Stimulated activated CD4-positive, alpha-beta T cell treated with anti-CD3 and anti-CD28 coated beads, Interleukin-15, amount 100 ng/mL, for 24 hours (primary cell): ENCODE measurements at regions not wholly inside any gene's neighbourhood (a gene's known extent, or its start where the extent isn't known, plus 50 kb on each side); places are given as distances from the start of the nearest gene placed in this dataset.

Experiments
- DNase-seq: peaks from one replicate; pipeline ENCODE4 v3.0.0-alpha.2; 2020

DNA sequence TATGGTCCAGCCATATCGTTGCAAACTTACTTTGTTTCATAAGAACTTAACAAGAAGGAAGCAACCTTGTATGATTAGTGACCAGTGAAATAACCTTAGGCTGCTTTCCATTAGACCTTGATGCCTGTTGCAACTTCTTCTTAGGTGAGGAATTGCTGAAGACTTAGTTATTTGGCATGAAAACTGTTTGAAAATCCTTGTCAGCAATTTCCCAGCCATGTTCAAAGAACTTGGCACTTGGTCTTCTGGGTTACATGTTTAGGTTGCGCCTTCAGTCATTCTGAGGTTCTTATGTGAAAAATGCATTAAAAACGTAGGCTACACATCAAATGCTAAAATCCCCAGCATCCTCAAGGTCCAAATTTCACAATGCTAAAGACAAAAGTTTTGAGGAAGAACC lies 232.0 kb upstream of the CEP162 start:
- no peak for DNase-seq

- no peak for DNase-seq
Measured at GRCh38 chr6:84458271-84458670, 230.8 kb upstream of the CEP162 start.

DNA sequence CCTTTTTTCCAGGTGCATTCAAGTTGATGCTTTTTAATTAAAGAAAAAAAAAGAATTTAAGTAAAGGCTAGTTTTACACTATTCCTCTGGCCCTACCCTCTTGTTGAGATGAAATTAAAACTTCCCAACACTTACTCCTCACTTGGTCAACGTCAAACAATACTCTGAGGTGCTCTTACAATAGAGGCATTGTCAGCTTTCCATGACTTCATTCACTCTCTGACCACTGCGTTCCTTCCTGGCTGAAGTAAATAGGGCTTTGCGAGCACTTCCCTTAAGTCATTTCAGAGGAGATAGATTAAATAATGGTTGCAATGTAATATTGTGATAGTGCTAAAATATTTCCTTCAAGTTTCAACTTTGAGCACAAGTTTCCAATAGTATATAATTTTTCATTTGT lies 229.8 kb upstream of the CEP162 start:
- DNase-seq = no peak

GRCh38 chr6:84456803-84457202 lies 229.4 kb upstream of the CEP162 start:
- no peak for DNase-seq

DNA sequence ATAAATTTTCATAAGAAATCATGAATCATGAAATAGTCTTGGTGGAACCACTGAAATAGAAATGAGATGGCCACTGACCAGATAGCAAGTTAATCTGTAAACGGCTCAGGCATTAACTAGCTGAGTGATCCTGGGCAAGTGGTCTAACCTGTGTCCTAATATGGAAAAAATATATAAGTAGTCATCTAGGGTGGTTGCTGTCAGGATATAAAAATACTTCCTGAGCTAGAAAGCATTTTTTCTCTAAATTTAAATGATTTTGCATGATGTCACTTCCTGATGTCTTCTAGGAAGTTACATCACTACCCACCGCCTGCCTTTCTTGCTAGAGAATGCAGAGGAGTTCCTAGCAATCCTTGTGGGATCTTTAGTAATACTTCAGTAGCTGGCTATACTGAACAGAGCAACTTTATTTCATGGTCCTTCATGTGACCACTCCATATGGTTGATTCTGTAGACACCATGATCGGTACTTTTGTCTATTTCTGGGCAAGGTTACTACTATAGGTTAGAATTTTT lies 228.1 kb upstream of the CEP162 start:
- DNase-seq = no peak

GRCh38 chr6:84453499-84453898 lies 226.1 kb upstream of the CEP162 start:
- no peak for DNase-seq

GRCh38 chr6:84450018-84450417 lies 222.6 kb upstream of the CEP162 start:
- no peak for DNase-seq

DNA sequence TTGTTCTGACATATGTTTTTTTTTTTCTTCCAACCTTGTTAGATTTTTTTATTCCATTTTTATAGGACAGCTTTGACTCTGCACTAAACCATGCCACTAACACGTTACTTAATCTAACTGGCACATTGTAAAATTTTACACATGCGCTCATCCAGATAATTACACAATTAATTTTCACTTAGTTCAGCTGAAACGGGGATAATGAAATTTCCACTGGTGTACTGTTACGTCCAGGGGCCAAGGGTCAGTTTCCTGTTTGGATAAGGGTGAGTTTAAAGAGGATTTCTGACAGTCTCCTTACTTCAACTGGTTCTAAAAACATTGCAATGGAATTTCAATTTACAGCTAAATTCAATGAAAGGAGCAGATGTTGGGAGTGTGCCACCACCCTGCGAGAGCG lies 221.8 kb upstream of the CEP162 start:
- no peak for DNase-seq

DNA sequence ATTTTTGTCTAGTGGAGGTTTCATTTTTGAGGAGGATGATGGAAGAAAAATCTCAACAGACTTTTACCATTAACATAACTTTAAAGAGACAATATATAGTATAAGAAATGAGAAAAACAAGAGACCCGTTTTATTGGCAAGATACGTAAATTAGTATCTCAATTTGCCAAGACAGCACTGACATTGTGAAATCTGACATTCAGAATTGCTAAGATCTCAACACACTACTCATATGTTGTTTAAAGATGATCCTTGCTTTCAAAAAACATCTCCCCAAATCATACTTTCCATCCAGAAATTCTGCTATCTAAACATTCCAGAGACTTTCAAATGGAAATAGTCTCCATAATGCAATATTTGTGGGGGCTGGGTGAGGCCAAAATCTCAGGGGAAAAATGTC lies 220.9 kb upstream of the CEP162 start:
- no peak for DNase-seq

DNA sequence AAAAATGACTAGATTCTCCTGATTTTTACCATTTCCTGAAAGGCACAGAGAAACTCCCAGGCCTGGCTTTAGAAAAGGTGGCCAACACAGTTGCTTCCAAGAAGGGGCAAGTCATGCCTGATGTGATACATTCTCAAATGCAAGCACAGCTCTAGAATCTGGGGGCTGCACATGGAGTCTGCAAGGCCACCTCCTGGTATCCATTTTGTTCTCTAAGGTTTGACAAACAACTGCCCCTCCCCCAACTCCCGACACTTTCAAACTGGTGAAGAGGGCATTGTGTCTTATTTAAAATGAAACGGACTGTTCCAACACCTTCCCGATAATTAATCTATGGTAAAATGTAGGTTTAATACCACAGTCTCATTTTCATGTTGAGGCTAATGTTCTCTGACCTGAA lies 220.2 kb upstream of the CEP162 start:
- DNase-seq = no peak

GRCh38 chr6:84445068-84445467 lies 217.6 kb upstream of the CEP162 start:
- DNase-seq = no peak

DNA sequence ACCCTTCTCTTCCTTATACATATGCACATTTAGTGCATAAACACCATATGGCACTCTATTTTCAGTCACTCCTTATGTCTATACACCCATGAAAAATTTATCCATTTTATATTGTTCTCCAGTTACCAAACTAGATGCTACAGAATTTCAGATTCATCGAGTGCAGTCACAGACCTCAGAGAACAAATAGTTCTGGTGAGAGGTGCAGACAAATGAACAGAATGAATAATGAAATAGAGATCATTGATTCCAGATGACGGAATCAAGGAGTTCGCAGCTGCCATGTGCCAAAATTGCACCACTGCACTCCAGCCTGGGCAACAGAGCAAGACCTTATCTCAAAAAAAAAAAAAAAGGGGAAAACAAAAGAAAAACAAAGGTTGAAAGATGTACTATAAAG lies 214.8 kb upstream of the CEP162 start:
- no peak for DNase-seq

GRCh38 chr6:84441456-84441855 lies 214.0 kb upstream of the CEP162 start:
- DNase-seq = no peak

DNA sequence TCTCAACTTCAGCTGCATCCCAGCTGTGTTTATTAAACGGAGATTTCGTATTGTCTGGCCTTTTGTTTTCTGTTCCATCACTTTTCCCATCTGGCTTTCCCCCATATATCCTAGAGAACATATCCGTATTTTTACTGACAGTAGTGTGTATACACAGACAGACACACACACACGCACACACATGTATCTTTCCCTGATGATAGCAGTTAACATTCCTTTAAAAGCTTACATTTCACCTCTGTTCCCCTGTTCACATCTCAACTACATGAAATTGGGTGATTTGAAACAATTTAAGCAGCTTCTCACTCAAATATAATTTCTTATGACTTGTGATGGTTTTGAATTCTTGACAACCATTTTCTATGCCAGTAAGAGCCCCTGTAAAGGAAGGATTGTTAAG lies 207.1 kb upstream of the CEP162 start:
- DNase-seq = no peak

GRCh38 chr6:84432619-84433018 lies 205.2 kb upstream of the CEP162 start:
- no peak for DNase-seq

GRCh38 chr6:84428300-84428907 lies 201.0 kb upstream of the CEP162 start:
- DNase-seq = peak; percentile 8

DNA sequence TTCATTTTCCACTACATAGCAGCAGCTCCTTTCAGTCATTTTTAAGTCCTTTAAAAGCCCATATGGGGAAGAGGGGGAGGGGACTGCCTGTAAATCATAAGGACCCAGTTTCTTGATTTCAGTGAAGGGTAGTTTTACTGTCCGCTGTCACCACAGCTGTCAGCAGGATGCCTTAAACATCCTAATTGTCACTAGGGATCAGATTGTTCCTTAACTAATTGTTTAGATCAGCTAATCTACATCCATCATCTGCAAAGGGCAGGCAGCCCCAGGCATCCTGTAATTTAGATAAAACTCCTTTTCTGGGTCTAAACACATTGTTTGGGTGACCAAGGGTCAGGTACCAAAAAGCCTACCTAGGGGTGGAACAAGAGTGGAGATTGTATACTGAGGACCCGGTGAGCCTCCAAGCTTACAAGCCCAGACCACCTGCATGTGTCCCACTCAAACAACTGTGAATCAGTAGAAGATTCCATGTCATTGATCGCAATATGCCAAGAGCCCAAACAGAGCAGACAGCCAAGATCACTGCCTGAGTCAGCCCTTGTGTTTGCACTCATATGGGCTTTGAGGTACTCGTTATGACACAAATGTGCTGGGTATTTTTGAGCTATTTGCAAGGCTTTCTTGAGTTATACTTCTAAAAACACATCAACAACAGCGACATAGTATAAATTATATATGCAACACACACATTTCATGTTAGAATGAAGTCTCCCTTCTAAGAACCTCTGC lies 198.7 kb upstream of the CEP162 start:
- DNase-seq = no peak

- DNase-seq = no peak
Measured at GRCh38 chr6:84424956-84425355, 197.5 kb upstream of the CEP162 start.

DNA sequence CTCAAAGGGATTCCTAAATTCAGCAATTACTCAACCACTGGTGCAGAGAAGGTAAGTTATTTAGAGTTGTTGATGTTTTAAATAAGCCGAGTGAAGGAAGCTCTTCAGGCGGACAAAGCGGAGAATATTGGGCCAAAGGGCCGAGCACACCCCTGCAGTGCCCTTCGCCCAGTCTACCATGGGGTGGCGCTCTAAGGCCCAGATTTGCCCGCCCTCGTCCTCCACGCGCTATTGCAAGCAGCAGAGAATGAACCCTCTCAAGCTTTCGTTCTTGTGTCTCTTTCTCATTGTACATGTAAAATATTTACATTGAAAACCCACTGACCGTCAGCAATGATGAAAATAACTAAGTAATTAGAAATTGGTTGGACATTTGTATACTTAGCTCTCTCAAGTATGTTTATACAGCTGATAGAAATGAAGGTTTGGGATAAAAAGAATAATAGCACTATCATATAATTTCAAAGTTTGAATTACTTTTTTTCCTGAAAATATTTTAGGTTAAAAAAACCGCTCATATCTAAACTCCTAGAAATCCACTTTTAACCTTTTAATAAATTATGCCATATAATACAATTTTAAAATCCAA lies 195.0 kb upstream of the CEP162 start:
- peak; percentile 17 for DNase-seq

DNA sequence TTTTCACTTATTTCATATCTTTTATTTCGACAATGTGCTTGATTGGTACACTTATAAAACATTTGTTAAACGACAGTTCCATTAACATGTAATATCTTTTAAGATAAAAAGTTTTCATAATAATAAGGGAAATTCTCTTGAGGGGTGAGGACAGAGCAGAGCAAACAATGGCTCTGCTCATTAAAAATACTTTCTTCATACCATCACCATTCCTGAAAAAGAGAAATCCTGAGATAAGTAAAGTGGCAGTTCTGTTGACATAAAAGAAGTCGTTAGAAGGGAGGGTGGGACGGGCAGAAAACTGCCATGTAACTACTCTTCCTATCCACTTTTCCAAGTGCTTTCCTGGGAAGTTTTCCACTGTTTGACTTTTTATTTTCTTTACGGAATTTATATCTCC lies 193.6 kb upstream of the CEP162 start:
- no peak for DNase-seq

- DNase-seq = no peak
Measured at GRCh38 chr6:84417260-84417659, 189.8 kb upstream of the CEP162 start.

GRCh38 chr6:84416043-84416657 lies 188.7 kb upstream of the CEP162 start:
- no peak for DNase-seq

DNA sequence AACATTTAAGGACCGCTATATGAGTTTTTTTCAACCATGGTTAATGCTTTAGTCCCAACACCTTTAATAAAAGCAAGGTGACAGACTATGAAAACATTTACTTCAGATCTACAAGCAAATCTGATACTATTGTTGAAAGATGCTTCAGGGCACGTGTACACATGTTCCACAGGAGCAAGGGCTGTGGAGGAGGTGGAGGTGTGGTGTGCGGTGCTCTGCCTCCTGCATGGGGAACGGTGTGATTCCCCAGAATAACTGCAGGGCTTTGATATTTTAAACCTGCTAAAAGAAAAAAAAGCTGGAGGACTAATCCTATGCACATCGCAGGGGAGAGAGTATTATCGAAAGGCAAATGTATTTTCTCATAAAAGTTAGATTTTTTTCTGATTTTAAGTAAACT lies 188.1 kb upstream of the CEP162 start:
- DNase-seq = no peak

- no peak for DNase-seq
Measured at GRCh38 chr6:84415068-84415467, 187.6 kb upstream of the CEP162 start.
